GM19238 (cell line): ENCODE measurements at regions not wholly inside any gene's neighbourhood (a gene's known extent, or its start where the extent isn't known, plus 50 kb on each side); places are given as distances from the start of the nearest gene placed in this dataset.

Experiments used
- DNase-seq: peaks from one replicate; pipeline ENCODE4 v3.0.0; 2011; ENCODE audit warnings: low spot score; ENCODE audit not compliant: insufficient read length

DNA sequence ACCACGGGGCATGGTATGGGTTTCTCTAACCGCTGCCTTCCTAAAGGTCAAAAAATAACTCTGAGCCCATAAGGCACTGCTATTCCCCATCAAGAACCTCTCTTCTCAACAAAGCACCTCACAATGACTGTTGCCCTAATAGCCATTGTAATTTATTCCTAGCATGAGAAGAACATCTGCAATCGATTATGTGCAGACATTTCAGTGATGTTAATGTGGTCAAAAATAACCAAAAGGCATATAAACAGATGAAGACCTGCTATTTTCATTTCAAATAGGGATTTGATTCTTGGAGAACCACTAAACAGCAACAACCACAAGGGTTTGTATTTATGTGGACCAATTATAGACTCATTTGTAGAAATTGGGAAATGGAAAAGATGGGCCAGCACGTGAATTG lies 356.6 kb downstream of the FBXO15 start:
- DNase-seq: no peak

GRCh38 chr18:73790587-73790986 lies 357.0 kb downstream of the FBXO15 start:
- DNase-seq: no peak

- DNase-seq: no peak
Observed at GRCh38 chr18:73787316-73787715, 360.3 kb downstream of the FBXO15 start.

GRCh38 chr18:73785300-73785699 lies 362.3 kb downstream of the FBXO15 start:
- no peak for DNase-seq

- DNase-seq: no peak
Observed at GRCh38 chr18:73784853-73785252, 362.8 kb downstream of the FBXO15 start.

DNA sequence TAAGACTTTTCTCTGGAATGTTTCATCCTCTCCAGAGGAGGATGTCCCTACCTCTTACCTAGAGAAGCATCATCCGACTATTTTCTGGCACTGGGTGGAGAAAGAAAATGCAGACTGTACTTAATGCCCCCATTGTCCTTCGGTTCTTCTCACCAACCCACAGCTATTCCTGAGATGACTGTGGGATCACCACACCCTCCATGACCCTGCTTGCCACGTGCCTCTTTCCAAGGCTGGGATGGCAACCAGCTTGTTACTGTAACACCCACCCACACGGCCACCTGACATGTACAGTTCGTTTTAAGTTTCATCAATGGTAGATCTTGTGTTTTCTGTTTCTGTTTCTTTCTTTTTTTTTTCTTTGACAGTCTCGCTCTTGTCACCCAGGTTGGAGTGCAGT lies 365.2 kb downstream of the FBXO15 start:
- DNase-seq: no peak

DNA sequence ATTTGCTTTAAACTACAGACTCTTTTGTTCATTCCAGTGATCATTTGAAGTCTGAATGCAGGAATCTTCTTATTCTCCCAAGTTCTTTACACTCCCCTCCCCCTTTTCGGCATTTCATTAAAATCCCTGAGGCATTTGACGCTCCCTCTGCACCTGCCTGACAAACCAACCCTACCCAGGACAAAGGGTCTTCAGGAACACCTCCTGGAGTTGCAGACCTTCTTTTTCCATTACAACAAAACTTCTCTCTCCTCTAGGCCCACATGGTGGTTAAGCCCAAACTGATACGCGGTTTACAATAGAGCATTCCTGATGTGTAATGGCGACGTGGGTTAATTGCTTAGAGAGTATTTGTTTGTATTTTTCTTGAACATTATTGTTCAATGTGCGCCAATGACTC lies 367.4 kb downstream of the FBXO15 start:
- DNase-seq: no peak

GRCh38 chr18:73778032-73778359 lies 369.6 kb downstream of the FBXO15 start:
- DNase-seq: no peak

GRCh38 chr18:73777356-73778031 lies 370.1 kb downstream of the FBXO15 start:
- DNase-seq: no peak

DNA sequence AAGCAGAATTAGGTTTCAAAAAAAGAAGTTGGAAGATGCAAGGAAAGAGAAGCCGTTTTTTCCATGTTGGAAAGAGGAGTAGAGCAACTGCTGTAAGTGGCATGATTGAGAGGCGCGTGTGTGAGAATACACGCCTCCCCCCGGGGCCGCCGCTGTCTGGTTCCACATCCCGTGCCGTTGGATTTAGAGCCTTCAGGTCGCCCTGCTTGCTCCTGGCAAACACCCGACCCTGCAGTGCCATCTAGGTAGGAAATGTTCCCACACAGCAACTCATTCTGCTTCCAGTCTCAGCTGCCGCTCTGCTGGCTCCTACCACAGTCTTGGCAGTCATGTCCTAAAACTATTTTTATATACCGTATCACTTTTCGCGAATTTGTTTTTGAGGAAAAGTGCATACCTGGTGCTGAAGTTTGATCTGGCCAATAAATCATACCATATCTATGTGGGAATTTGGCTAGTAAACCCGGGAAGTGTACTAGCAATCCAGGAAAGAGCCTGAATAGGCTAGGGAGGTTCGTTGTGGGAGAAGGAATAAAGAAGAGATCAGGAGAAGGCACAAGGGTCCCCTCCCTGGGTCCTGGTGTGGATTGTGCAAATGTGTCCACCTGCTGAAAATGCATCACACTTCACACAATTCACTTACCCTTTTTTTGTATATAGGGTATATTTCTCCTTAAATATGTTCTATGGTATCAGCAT lies 372.7 kb downstream of the FBXO15 start:
- DNase-seq: no peak

DNA sequence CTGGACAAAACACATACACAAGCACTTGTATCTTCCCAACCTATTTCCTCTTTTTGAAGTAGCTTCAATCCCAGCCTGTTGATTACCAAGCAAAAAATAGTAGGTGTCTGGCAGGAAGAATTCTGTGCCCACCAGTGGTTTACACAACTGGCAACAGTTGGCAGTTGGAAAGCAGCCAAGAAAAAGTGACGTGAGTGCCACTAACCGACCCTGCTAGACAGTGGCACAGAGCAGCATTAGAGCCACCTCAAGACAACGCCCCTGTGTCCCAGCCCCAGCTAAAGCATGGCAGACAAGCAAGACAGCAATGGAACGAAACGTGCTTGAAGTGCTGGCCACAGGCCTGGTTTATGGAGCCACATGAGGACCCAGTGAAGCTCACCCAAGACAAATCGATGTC lies 379.6 kb downstream of the FBXO15 start:
- DNase-seq: no peak

- no peak for DNase-seq
Observed at GRCh38 chr18:73766910-73767515, 380.6 kb downstream of the FBXO15 start.

DNA sequence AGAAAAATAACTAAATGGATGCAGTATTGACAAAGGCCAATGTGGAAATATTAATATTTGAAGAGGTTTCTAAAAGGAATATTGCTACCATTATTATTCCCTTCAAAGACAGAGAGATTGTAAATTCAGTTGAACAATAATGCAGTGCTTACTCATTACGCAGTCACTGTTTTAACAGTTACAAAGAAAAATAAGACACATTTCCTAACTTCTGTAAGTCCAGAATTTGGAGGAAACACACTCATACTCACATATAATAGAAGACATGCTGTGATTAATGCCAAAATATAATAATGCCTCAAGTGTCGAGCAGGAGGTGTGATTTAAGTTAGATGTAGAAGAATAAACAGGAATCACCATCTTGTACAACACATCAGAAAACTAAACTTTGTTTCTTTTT lies 389.2 kb downstream of the FBXO15 start:
- DNase-seq: no peak

DNA sequence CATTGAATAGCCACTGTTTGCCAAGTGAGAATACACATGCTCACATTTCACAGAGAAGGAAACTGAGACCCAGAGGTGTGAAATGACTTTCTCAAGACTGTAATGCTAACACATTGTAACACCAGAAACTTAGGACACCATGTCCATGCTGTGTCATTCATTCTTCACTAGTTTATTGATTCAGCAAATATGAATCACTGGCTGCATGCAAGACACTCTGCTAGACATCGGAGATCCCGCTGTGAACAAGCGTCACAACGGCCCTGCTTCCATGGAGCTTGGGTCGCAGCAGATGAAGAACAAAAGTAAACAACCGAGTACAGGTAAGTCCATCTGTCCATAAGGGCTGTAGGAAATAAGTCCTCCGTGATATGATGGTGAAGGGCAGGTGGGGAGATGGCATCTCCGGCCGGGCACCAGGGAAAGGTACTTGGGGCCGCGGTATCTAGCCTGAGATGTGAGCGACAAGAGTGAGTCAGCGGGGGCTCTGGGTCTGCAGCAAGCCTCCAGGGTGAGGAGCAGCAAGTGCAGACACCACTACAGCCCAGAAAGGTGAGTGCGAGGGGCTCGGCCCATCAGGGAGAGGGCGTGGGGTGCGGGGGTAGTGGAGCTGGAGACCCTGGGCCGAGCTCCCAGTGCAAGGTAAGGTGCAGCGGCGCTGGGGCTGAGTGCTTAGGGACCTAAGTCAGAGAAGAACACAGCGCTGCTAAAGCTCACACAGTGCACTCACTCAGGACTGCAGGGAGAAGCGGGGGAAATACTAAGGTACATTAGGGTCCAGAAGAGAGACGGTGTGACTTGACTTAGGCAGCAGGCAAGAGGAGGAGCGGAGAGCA lies 391.2 kb downstream of the FBXO15 start:
- no peak for DNase-seq

DNA sequence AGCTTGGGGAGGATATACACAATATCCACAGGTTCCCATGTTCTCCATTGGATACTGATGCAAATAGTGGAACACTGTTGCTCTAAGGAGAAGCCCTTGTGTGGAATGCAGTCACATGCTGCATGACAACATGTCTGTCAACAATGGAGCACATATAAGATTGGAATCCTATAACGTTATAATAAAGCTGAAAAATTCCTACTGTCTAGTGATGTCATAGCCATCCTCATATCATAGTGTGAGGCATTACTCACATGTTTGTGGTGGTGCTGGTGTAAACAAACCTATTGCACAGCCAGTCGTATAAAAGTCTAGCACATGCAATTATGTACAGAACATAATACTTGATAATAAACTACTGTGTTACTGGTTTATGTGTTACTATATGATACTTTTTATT lies 394.7 kb downstream of the FBXO15 start:
- no peak for DNase-seq

DNA sequence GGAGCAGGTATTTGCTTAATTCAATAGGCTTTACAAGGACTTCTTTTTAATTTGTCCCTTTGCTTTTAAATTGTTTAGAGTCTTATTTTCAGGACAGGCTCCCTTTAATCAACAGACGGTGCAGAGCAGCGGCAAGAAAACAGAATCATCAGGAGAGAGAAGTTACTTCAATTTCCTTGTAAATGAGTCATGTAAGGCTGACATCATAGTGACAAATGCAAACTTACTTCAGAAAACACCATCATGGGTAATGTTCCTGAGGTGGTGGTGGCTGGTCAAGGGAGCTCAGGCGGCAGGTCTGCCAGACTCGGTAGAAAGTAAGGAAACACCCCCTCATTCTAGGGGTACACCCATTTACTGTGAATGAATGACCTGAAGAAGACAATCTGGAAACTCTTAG lies 395.1 kb downstream of the FBXO15 start:
- no peak for DNase-seq

DNA sequence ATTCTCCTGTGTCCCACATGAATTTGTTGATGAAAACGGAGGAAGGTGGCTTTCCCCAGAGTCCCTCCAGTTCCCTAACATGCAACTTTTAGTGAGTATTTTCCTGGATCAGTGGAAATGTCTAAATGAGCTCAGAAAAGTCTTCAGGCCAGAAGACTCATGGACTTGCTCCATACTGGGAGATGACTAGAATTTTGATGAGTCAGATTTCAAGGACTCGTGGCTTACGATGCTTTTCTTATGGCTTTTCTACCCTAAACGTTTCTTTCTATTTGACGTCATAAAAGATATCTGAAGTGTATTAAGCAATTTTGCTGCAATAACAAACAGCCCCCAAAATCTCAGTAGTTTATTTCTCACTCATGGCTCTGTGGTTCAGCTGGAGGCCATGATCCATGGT lies 397.6 kb downstream of the FBXO15 start:
- no peak for DNase-seq

DNA sequence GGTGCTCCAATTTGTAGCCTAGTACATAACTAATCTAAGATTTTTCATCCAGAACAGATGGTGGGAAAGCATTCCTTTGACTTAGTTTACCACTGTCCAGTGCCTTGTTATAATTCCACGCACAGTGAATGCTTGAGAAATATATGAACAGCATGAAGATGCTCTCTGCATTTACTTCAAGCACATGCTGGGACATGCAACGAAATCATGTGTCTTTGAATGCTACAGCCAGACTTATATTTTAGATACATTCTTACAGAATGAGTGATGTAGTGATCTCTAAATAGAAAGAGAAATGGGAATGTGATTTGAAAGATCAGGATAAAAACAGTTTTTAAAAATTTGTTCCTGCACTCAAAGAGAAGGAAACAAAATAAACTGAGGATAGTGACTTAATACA lies 398.3 kb downstream of the FBXO15 start:
- DNase-seq: no peak

DNA sequence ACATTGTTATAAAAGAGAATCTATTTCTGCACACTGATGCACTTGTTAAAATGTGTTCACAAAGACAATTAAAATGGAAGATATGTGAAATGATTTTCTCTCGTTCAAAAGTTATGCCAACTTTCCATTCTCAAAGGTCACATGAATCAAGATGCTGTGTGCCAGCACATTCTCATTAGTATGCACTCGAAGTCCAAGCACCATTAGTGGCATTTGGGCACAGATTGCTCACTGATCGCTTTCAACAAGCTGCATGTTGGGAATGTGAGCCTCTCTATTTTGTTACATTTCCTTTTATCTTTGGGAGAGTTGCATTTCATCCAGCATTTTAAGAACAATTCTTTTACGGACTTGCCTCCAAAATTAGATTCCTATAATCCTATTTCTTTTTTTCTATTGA lies 398.9 kb downstream of the FBXO15 start:
- no peak for DNase-seq

DNA sequence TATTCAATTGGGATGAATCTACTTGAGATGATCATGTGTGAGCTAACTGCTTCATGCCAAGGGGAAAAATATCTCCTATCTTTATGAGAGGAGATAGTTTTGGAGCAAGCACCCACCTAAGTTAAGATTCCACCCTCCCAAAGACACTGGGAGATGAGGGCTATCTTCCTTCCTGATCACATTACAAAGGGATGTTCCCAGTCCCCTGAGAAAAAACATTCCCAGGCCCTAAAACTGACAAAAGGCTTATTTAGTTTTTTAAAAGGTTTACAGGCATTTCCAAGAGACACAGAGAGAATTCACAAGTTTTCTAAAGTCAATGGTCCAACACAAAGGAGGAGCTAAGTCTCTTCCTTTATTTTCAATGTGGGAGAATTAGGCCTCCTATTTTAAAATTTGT lies 401.5 kb downstream of the FBXO15 start:
- DNase-seq: no peak

GRCh38 chr18:73742957-73743356 lies 404.7 kb downstream of the FBXO15 start:
- DNase-seq: no peak

DNA sequence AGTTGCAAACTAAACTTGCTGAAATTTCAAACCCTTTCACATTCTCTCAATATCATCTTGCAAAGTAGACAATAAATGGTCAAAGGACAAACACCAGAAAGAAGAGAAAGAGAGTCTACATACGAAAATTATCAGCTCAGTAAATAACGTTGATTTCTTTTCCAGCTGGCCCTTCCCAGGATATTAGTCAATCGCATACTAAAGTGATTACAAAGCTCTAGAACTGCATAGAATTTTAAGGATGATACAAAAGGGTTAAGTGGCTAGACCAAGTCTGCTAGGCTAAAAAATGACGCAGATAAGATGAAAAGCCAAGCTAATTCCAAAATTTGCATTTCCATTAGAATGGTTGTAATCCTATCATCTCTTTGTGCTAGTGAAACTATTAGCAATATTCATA lies 405.7 kb downstream of the FBXO15 start:
- no peak for DNase-seq
